Activated gamma-delta T cell (primary cell): ENCODE measurements at regions not wholly inside any gene's neighbourhood (a gene's known extent, or its start where the extent isn't known, plus 50 kb on each side); places are given as distances from the start of the nearest gene placed in this dataset.

Experiments
- DNase-seq: peaks from one replicate; lab custom pipeline; 2025; lab: John Stamatoyannopoulos, UW

- no peak for DNase-seq
Measured at GRCh38 chr6:6891125-6891721, 216.5 kb upstream of the RREB1 start.

DNA sequence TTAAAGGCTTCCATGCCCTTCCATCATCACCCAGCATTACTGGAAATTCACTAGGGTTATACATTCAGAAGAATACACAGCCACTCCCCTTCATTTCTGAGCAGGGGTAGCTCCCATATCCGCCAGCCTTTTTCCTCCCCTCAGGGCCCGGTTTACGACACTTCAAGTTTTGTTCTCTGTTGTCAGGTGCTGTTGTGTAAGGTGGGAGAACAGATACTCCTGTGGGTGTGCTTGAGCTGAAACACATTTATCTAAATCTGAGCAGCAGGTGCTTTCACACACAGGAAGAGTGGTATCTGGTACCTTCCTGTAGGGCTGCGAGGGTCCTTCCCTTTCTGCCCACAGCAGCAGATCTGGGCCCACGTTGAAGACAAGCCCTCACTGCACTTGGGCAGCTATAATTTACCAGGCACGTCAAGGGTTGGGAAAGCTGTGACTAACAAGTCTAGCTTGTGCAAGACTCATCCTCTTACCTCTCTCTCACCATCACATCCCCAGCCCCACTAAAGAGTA, 215.8 kb upstream of the RREB1 start:
- DNase-seq, result no peak

DNA sequence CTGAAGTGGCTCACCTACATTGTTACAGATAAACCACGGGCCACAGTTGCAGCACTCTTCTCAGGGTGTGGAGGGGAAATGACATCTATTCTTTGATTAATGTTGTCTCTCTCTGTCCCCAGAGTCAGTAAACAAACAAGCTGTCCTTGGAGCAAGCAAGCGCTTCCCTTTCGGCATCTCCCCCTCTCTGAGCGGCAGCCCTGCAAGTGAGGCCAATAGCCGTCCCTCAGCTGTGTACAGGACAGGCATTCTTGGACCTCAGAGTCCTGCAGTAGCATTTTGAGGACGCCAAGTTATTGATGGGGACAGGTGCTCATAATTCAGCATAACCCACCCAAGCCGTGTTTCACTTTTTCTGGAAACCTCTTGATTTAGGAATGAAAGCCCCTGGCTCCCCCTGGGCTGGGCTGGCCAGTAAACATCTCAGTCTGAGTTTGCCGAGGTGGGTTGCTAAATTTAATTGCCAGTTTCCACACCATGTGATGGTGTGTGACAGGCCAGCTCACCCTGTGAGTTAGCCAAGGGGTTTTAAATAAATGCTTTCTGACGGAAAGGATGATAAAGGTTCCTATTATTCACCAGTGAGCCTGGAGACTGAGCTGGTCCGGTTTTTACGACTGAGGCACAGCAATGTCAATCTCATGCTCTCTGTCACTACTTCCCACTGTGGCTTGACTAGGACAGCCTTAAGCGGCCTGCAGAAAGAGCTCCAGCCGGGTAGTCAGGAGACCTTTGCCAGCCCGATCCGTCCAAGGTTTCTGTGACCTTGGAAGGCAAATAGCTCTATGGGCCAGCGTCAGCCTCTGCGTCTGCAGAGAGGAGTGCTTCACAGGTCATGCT, 214.8 kb upstream of the RREB1 start:
- DNase-seq, result no peak

DNA sequence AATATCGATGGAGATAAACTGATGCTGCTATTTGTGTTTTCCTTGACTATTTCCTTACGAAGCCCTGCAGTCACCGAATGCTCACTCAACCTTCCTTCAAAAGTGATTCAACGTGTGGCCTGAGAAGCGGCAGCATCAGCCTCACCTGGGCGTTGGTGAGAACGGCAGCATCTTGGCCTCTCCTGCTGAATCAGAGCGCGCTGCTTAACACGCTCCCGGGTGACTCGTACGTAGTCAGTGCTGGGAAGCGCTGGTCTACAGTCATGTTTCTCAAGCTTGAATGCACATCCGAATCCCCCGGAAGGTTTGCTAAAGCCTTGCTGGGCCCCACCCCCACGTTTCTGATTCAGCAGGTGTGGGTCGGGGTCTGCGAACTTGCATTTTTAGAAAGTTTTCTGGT, 214.1 kb upstream of the RREB1 start:
- no peak for DNase-seq

- DNase-seq, result no peak
Measured at GRCh38 chr6:6895929-6896328, 211.8 kb upstream of the RREB1 start.

DNA sequence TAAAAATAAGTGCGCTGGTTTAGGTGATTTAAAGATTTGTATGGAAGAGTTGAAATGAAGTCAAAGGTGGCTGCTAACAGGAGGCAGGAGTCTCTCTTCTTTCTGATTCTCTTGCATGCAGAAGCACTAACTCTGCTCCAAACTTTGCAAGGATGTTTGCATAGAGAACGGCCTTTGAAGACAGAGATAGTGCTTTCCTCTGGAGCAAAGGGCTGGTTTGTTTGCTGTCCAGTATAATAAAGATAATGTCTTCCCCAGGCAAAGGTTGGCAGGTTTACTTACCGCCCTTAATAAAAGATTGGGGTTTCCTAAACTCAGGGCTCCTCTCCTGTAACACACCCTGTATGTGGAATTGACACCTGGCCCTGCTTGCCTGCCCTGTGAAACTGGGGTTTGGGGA, 210.6 kb upstream of the RREB1 start:
- no peak for DNase-seq

- no peak for DNase-seq
Measured at GRCh38 chr6:6900569-6901204, 207.1 kb upstream of the RREB1 start.

GRCh38 chr6:6901205-6901719, 206.5 kb upstream of the RREB1 start:
- no peak for DNase-seq

DNA sequence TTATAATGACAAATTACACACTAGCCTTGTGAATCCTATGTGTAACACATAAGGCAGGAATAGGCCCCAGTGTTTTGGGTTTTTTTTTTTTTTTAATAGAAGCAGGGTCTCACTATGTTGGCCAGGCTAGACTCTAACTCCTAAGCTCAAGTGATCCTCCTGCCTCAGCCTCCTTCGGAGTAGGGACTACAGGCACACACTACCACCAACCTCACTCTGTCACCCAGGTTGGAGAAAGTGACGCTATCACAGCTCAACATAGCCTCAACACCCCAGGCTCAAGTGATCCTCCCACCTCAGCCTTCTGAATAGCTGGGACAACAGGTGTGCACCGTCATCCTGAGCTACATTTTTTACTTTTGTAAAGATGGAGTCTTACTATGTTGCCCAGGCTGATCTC, 205.8 kb upstream of the RREB1 start:
- DNase-seq, result no peak

- DNase-seq, result no peak
Measured at GRCh38 chr6:6905961-6906518, 201.7 kb upstream of the RREB1 start.

DNA sequence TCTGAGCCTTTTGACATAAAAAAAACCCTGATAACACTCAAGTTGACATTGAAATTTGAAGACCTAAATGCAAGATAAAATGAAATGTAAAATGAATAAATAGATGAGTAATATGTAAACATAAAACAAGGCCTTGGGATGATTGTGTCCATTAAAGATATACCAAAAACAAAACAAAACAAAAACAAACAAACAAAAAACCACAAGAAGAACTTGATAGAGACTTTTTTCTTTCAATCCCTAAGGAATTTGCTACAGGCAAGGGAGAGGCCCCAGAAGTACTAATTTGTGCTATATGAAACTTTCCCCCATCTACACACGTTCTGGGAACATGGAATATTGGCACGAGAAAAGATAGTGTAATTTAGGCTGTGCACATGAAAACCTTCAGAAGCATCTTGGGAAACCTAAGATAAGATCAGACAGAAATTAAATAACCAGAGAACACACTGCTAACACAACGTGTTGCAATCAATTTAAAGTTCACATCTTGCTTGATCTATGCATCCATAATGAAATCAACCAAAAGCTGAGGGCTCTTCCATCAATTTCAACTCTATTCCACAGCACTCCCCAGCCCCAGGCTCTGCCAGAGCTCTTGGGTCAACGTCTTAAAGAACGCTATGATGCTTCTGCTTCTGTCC, 201.1 kb upstream of the RREB1 start:
- no peak for DNase-seq

DNA sequence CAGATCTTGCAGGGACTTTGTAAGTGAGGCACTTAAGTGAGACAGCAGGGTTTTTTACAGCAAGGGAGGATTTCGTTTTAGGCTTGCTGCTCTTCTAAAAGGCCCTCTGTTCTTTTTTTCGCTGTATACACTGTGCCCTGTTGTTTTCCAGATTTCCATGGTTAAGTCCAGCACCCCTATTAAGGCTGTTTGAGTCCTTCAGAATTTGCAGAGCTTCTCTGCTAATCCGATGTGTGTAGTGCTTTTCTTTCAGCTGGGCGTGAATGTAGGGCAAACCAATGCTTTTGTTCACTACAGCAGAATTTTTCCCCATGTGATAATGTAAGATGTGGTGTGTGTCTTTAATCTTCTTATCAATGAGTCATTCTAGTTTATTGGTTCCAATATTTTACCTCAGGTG, 200.5 kb upstream of the RREB1 start:
- DNase-seq, result no peak

GRCh38 chr6:6908121-6908520, 199.6 kb upstream of the RREB1 start:
- no peak for DNase-seq

- DNase-seq, result no peak
Measured at GRCh38 chr6:6909111-6909510, 198.7 kb upstream of the RREB1 start.

DNA sequence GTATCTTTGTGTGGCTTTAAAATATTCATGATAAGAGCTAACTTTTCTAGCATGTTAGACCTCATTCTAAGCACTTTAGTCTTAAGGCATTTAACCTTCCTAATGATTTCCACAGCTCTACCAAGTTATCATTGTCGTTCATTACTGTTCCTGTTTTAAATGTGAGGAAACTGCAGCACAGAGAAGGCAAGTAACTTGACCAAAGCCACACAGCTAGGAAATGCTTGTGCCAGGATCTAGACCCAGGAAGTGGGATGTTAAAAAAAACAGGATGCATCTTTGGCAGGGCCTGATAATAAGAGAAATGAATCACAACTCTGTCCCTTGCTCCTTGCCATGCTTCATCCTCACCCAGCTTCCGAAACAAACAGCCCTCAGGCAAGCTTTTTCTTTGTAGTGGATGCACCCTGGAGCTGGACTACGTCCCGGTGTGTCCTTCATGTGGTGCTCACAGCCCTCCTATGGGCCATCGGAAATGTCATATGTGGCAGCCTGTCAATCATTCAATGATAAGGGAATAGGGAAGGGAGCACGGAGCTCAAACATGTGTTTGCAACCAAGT, 196.9 kb upstream of the RREB1 start:
- no peak for DNase-seq

GRCh38 chr6:6911391-6911790, 196.4 kb upstream of the RREB1 start:
- DNase-seq, result no peak

GRCh38 chr6:6912817-6913744, 194.7 kb upstream of the RREB1 start:
- DNase-seq, result no peak

DNA sequence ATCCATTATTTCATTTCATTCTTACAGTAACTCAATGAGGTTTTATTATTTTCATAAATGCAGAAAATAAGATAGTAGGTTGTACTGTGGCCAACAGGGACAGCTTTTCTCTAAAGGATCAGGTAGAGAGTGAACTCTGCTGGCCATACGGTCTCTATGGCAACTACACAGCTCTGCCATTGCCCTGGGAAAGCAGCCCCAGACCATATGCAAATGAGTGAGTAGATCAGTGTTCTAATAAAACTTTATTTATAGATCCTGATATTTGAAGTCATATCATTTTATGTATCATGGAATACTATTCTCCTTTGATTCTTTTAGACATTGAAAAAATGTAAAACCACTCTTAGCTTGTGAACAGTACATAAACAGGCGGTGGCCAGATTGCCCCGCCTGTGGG, 192.5 kb upstream of the RREB1 start:
- no peak for DNase-seq

DNA sequence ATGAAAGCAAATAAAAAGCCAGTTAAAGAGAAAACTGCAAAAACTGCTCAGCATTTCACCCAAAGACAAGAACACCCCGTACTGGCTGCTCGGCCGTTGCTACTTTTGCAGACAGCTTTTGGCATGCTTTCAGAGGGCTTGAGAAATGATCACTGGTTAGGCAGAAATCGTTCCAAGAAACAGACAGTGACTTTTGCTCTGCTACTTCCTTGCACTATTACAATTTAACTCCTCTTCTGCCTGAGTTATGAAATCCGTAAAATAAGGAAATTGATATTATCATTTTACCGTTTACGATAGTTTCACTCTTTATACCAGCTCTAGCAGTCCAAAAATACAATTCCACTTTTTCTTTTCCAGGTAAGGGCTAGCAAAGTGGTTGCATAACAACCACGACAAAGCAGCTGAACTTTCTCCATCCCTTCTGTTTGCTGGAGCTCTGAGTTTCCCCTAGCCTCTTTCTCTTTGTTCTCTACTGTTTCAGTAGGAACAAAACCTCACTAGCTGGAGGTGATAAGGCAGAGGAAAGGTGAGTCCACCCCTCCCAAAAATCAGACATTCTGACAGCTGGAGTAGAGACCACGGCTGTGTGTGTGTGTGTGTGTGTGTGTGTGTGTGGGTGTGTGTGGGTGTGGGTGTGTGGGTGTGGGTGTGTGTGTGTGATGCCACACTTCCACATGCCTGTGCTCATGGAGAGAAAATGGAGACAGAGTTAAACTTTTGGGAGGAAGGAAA, 191.8 kb upstream of the RREB1 start:
- no peak for DNase-seq

GRCh38 chr6:6916598-6916997, 191.2 kb upstream of the RREB1 start:
- DNase-seq, result no peak
